HG02870 (cell line): ENCODE measurements at regions not wholly inside any gene's neighbourhood (a gene's known extent, or its start where the extent isn't known, plus 50 kb on each side); places are given as distances from the start of the nearest gene placed in this dataset.

Experiments used
- ATAC-seq: cut with Tn5 transposase; IDR thresholded peaks from one replicate; pipeline ENCODE4 v1.9.1; 2021; ENCODE audit warnings: mild to moderate bottlenecking, moderate library complexity; ENCODE audit not compliant: unreplicated experiment

DNA sequence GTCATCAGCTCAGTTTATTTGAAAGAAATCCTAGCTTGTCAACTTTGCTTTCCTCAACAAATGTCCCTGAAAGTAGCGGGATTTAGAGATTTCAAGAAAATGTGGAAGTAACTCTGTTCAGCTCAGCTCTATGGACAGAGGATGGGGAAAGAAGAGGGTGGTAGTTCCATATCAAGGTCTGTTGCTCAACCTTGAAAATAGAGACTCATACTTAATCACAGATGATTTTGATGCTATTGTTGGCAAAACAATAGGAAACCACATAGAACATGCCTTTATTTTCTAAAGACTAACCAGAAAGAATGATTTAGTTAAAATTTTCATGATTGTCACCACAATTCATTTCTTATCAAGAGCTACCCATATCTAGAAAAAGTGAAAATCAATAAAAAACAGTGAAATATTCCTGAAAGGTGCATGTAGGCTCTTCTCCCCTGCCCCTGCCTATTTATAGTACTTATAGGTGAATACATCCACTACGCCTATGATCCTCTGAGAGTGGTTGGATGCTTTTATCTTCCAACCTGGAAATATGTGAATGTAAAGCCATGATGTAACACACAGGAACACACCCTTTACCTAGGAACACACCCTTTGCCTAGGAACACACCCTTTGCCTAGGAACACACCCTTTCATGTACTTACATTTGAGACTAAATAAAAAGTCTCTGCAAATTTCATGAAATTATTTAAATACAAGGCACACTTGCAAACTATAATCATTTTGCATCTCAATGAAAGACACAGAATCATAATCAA lies 65.8 kb downstream of the ETAA1 start:
- ATAC-seq: no peak

- ATAC-seq: no peak
These were observed 66.7 kb downstream of the ETAA1 start for GRCh38 chr2:67463810-67464209.

GRCh38 chr2:67465623-67466022 lies 68.5 kb downstream of the ETAA1 start:
- ATAC-seq: no peak

GRCh38 chr2:67466734-67467133 lies 69.6 kb downstream of the ETAA1 start:
- no peak for ATAC-seq

DNA sequence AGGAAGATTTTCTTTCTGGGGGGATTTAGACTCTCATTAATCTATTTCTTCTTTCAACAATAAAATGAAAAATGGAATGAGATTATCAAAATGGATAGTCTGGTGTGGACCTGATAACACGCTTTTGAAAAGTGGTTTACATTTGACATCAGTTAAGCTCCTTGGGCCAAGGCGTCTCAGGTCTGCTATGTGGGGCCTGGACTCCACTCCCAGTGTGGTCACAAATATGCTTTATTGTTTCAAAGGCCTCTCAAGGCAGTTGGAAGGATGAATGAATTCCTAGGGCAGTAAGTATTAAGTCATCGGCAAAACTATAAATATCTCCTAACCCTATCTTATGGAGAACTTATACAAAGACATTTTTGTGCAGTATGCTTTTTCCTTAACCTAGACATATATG lies 74.5 kb downstream of the ETAA1 start:
- ATAC-seq: no peak

DNA sequence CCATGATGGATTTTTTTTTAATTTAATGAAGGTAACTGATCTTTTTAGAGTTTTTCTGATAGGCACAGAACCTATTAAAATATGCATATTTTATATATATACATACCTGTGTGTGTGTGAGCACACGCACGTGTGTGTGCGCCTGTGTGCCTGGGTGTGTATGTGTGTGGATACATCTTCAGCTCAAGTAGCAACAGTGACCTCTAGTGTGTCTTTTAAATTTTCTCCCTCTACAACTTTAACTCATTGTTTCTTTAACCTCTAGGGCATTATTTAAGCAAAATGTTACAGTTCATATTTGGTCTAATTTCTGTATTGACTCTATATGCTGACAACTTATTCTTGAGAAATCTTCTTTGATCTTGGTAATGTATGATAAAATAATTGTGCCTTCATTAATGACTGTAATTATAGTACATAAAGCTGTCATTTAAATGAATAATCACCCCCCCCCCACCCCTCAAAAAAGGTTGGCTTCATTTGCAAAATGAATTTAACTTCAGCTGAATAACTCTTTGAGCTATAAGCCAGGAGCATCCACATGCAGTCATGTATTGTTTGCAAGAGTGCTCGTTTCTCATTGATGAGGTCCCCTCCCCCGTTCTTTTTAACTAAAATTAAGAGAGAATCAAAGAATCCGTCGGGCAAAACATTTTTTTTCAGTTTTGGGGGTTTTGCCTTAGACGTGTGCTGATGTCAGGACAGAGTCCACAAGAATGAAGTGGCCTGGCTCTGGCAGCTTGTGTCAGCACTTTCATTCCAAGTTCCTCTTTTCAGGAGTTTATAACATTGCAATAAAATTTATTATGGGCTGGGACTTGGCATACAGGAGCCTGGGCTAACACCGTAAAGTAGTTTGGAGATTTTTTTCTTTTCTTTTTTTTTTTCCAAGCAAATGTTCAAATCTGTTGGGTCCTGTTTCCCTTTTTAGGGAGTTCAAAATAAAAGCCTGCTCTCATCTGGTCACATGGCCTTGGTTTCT lies 80.0 kb downstream of the ETAA1 start:
- no peak for ATAC-seq

- ATAC-seq: no peak
These were observed 82.1 kb downstream of the ETAA1 start for GRCh38 chr2:67479261-67479660.

GRCh38 chr2:67485431-67485830 lies 88.3 kb downstream of the ETAA1 start:
- no peak for ATAC-seq

DNA sequence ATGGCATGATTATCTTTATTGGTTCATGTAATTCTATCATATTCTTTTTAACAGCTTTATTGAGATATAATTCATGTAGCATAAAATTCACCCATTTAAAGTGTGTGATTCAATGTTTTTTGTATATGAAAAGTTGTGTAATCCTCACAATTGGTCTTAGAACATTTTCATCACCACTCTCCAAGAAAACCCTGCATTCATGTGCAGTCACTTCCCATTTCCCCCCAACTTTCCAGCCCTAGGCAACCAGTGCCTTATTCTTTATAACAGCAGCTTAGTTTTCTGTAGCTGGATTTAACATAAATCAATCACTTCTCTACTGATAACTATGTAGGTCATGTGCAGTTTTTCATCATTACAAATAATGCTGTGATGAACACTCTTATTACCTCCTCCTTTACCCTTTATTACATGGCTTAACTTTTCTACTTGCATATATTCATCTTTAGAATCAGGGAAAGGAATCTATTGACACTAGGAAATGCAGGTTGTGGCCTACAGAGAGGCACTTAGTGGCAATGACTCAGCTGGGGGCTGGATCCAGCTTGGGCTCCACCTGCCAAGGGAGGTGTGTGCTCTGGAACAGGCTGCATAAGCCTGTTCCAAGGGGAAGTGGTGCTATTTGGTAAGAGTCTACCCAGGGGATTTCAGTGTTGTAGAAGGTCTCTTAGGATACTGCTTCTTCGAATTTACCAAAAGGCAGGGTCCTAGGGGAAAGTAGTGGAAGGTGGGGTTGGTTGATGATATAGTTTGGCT lies 89.1 kb downstream of the ETAA1 start:
- no peak for ATAC-seq

GRCh38 chr2:67487993-67488392 lies 90.9 kb downstream of the ETAA1 start:
- no peak for ATAC-seq

DNA sequence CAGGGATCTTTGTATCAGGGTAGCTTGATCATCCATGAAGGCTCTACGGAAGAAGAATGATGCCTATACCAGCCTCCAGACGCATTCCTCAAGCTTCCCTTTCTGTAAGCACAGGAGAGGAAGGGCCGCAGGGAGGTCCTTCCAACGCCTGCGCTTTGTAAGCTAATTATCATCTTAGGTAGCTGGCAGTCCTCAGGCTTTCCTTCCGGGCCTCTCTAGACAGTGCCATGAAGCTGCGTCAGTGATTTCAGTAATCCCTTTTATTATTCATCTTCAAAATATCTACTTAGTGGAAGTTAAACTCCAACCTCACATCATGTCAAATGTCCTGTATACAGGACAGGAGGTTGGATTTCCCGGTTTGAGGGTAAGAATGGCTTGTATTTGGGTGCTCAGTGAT lies 92.3 kb downstream of the ETAA1 start:
- no peak for ATAC-seq

DNA sequence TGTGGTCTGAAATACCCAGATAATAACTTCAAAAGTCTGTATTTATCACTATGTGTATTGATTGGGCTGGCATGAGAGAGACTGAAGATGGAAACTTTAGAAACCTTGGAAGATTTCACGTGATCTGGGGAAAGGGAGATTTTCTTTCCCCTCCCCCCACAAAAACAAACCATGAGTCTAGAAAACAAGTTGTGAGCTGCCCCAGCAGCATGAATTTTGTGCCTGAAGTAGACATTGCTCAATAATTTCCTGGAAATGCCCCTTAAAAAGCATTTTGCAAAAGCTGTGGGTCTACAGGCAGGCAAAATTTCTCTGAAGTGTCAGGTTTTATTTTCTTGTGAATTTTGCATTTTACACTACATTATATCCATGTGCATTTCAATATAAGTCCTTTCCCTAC lies 101.8 kb downstream of the ETAA1 start:
- no peak for ATAC-seq

DNA sequence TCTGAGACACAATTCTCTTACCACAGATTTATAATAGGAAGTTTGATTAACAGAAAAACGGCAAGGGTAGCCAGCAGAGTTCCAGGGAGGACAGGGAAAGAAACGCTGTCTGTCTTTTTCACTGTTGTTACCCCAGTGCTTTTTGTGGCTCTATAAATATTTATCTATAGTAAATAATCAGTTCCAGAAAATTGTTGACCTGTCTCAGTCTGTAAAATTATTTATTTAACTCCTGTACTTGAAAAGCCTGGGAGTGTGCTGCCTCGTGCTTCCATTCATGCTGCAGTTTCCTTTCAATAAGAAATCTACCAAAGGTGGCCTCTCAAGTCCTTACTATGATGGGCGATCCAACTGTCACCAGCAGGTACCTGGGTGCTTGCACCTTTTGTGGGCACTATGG lies 102.9 kb downstream of the ETAA1 start:
- ATAC-seq: no peak

GRCh38 chr2:67500541-67500940 lies 103.4 kb downstream of the ETAA1 start:
- ATAC-seq: no peak

DNA sequence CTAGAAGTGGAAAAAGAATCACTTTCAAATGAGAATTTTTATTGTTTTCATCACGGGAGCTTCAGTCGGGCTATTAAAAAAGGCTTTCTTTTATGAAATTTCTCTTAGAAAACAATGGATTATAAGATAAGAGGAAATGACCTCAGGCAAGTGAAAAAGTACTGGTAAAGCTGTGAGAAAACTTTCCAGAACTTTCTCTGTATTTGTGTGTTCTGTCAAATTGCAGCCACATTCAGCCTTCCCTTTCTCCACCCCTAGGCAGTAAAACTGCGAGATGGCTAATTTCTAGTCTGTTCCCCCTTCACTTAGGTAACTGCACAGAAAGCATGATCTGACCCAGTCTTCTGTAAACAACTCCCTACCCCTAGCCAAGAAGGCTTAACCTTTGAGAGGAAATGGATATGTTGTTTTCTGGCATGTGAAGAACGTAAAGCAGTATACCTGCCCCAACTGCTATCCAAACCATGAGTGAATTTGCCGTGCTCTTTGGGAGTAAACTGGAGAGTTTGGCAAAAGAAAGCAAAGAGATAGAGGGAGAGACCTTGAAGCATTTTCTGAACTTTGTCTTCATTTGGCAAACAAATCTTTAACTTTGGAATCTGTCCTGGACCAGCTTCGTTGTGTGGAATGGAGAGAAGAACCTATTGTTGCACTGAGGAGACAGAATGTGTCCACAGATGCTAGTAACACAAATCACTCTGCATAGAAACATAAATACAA lies 105.4 kb downstream of the ETAA1 start:
- ATAC-seq: no peak

DNA sequence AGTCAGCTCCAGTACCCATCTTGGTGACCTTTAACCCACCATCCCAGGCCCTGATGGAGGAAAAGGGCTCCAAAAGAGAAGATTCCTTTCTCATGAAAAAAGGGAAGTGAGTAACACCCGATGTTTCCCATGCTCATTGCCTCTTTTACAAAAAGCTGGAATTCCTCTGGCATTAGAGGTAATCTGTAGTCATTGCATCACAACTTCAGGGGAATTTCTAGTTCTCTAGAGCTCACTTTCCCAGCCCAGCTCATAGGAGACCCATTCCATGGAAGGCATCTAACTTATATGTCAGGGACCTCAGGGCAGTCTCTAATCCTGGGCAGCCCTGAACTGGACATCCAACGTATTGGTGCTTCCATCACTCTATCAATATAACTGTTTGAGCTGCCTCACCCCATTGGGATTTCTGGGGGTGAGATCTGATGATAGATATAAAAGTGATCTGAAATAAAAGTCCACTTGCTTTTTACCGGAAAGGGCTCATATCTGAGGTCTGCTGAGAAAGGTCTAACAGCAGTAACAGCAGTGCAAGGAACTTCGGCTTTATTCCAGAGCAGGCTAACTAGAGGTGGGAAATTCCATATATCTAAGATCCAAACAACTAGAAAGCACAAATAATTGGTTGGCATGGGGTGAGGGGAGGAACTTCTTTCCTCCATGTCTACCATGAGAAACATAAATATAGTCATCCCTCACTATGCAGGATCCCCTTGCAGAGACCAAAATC lies 106.1 kb downstream of the ETAA1 start:
- no peak for ATAC-seq

DNA sequence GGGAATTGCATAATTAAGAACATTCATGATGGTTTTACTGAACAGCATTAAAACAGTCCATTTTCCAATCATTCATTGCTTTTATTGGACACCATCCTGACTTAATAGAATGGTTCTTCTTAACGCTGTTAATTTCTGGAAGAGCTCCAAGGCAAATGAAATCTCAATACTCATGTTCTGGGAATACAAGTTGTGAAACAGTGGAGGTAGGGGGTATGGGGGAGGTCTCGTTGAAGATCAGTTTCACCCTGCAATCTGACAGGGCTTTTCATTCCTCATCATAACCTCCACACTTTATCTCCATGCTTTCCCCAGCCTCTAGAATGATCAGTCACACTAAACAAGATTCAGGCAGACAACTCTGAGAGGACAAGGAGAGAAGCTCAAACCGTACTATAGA lies 113.6 kb downstream of the ETAA1 start:
- ATAC-seq: no peak

- no peak for ATAC-seq
These were observed 117.4 kb downstream of the ETAA1 start for GRCh38 chr2:67514515-67514914.

DNA sequence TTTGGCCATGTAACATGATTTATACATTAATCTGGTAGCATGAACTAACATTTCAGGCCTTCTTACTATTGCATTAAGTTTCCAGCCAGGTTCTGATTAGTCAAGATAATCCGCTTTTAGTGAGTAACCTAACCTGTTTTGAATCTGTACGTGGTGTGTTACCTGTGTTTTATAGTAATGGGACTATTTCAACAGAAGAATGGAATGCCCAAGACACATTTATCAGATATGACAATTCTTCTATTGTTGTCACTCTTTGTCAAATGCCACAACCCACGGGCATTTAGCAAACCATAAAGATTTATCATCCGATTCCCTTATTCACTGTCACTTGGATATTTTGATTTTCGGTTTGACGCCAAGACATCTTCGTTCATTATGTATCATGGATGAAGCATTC lies 117.9 kb downstream of the ETAA1 start:
- ATAC-seq: no peak

- ATAC-seq: no peak
These were observed 118.4 kb downstream of the ETAA1 start for GRCh38 chr2:67515538-67515937.
